GM19238 (cell line): ENCODE measurements at regions not wholly inside any gene's neighbourhood (a gene's known extent, or its start where the extent isn't known, plus 50 kb on each side); places are given as distances from the start of the nearest gene placed in this dataset.

ENCODE experiments used
- DNase-seq: peaks from one replicate; pipeline ENCODE4 v3.0.0; 2011; ENCODE audit warnings: low spot score; ENCODE audit not compliant: insufficient read length

GRCh38 chr22:22040908-22041307 is 58.3 kb upstream of the TOP3B start:
- no peak for DNase-seq

- DNase-seq: no peak
Observed at GRCh38 chr22:22040472-22040871, 57.9 kb upstream of the TOP3B start.

GRCh38 chr22:22039286-22040074 is 56.9 kb upstream of the TOP3B start:
- DNase-seq: no peak

GRCh38 chr22:22038178-22038880 is 55.7 kb upstream of the TOP3B start:
- no peak for DNase-seq

GRCh38 chr22:22037740-22038139 is 55.2 kb upstream of the TOP3B start:
- no peak for DNase-seq

DNA sequence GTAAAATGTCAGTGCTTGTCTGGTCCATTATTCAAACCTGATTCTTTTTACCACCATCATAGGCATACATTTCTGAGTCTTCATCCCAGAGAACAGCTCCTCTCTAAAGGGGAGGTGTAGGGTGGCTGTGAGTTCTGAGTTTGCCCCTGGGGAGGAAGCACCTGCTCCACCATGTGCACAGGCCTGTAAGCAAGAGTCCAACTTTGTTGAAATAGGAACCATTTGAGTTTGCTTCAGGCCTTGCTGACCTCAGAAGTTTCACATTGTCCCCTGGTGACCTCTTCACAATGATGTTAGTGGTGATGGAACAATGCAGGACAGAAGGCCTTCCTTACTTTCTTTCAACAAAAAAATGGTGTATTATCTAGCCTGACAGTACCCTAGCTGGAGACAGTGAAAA is 54.6 kb upstream of the TOP3B start:
- DNase-seq: no peak

- DNase-seq: no peak
Observed at GRCh38 chr22:22036588-22036987, 54.0 kb upstream of the TOP3B start.

DNA sequence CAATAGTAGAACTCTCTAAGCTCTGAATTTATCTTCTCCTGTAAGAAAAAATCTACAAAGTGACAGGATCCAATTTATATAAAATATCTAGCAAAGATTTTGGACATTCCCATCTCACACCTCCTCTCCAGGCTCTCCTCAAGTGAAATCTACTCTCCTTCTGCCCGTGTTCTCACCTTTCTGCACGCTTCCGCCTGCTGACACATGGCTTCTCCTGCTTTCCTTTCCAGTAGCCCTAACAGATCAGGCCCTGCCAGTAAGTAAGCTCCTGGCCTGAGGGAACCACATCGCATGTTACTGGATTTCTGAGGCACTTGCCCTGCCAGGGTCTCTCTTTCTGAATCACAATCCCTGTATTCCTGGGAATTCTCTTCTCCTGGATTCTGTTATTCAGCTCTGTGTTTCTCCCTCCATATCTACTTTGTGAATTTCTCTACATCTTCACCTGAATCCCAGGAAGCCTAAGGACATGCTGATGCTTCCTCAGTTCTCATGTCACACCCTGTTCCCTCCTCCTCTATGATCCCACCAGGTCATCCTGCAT is 53.3 kb upstream of the TOP3B start:
- no peak for DNase-seq

GRCh38 chr22:22035203-22035602 is 52.6 kb upstream of the TOP3B start:
- DNase-seq: no peak

DNA sequence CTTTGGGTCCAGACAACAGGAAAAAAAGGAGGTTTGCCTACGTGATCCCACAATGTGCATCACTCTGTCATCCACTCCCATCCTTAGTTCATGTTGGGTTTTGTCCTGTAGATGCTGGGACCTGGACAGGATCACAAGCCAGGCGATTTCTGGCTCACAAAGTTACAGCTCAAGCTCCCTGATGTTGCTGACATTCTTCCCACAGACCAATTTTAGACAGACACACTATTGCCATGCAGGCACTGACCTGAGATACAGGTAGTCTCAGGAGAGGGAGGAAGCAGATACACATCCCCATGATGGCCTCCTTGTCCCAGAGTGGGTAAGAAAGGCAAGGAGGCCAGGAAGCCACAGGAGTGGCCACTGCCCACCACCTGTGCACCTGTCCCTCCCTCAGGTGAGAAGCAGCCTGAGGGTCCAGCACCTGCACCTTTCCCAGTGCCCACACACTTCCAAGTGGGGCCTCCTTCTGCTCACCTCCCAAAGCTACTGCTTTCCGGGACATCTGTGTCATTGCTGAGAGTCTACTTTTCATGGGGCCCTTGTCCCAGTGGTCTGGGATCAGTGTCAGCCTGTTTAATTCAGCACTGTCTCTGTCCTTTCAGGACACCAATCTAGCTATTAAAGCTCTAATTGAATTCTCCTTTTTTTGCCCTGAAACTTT is 52.0 kb upstream of the TOP3B start:
- DNase-seq: no peak

GRCh38 chr22:22033803-22034468 is 51.3 kb upstream of the TOP3B start:
- no peak for DNase-seq

- no peak for DNase-seq
Observed at GRCh38 chr22:22032906-22033802, 50.6 kb upstream of the TOP3B start.

DNA sequence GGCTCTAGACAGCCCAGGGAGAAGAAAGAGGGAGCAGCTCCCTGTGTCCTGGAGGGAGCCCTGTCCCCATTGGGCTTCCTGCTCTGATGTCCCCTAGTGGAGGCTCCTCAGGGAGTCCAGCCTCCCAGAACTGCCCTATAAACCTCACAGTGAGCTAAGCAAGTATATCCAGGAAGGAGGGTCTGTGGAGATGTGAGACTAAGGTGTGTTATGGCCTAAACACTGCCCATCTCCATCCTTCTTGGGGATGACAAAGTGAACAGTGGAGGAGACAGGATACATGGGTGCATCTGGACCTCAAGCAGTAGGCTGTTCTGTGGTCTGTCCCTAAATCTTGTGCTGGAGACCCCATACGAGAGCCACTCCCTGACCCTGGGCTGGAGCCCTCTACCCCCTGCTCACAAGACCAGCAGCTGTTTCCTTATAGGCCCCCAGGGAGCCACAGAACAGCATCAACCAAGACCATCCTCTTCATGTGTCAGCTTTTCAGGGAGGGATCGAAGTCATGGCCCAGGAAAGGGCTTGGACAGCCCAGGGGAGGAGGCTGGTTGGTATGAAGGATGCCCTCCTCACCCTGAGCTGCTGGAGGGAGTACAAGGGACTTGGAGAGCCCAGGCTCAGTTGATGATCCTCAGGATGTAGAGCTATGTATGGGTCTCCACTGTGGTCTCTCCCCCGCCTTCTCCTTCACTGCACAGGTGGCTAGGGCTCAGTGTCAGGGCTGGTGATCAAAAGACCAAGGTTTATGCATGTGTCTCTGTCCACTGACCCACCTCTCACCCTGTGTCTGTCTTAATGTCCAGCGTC is 49.7 kb upstream of the TOP3B start:
- DNase-seq: no peak
